BLaER1 treated with 17β-estradiol and CSF1 and Interleukin-3, amounts not matched to agents 10 nM and 100 nM (cell line): ENCODE measurements at regions not wholly inside any gene's neighbourhood (a gene's known extent, or its start where the extent isn't known, plus 50 kb on each side); places are given as distances from the start of the nearest gene placed in this dataset.
"Not testable (repeated sequence)": the region's sequence is repeated elsewhere in the genome, so short reads cannot be mapped to it uniquely, and the experiment has no call there.

Source experiments
- H3K27ac ChIP-seq, 11 experiments: shearing (Covaris generic); formaldehyde crosslinking; 2 replicates each; pipeline ENCODE4 v1.8.1; 2022
- H3K27me3 ChIP-seq, 11 experiments: shearing (Covaris generic); formaldehyde crosslinking; 2 replicates each; pipeline ENCODE4 v1.8.1; 2022
- H3K36me3 ChIP-seq, 11 experiments: shearing (Covaris generic); formaldehyde crosslinking; 2 replicates each; pipeline ENCODE4 v1.8.1; 2022
- H3K4me1 ChIP-seq, 10 experiments: shearing (Covaris generic); formaldehyde crosslinking; 2 replicates each; pipeline ENCODE4 v1.8.1; 2022
- H3K4me2 ChIP-seq, 11 experiments: shearing (Covaris generic); formaldehyde crosslinking; 2 replicates each; pipeline ENCODE4 v1.8.1; 2022
- H3K4me3 ChIP-seq, 10 experiments: shearing (Covaris generic); formaldehyde crosslinking; 2 replicates each; pipeline ENCODE4 v1.8.1; 2022
- H3K9ac ChIP-seq, 11 experiments: shearing (Covaris generic); formaldehyde crosslinking; 2 replicates each; pipeline ENCODE4 v1.8.1; 2022
- H3K9me3 ChIP-seq, 11 experiments: shearing (Covaris generic); formaldehyde crosslinking; replicated peaks in 1 of 11; 2 replicates each; pipeline ENCODE4 v1.8.1; 2022
- H4K20me1 ChIP-seq, 11 experiments: shearing (Covaris generic); formaldehyde crosslinking; 2 replicates each; pipeline ENCODE4 v1.8.1; 2022
- Cebpa-rat ChIP-seq, 11 experiments: shearing (Covaris generic); IDR thresholded peaks; 2 replicates each; pipeline ENCODE4 v1.8.1; 2022

- no peak overlapping the region for H3K4me3 ChIP-seq
- no peaks in the 10 kb centered on the region for H3K27me3 ChIP-seq
- no peaks in the 10 kb centered on the region for H4K20me1 ChIP-seq
- H3K36me3 ChIP-seq: no peaks in the 10 kb centered on the region
- no peaks in the 10 kb centered on the region for H3K4me1 ChIP-seq
- H3K9ac ChIP-seq: no peak overlapping the region
- no peaks in the 10 kb centered on the region for H3K9me3 ChIP-seq
- no peak for TF ChIP-seq Cebpa-rat (IDR thresholded peaks at IDR 0.05)
- H3K4me2 ChIP-seq: no peak overlapping the region
- H3K27ac ChIP-seq: no peak overlapping the region
These were observed 1984.4 kb downstream of the OLFM4 start for GRCh38 chr13:55013051-55013450.

GRCh38 chr13:55029280-55029679, 2000.7 kb downstream of the OLFM4 start:
- Histone ChIP-seq H3K36me3 (peaks cover 0 to 5% (median 0%) of the 10 kb centered on the region in 11 experiments; a peak in 1 of 22 replicates), H3K4me1 (no peaks in the 10 kb centered on the region), H3K4me3 (no peak overlapping the region), H4K20me1 (no peaks in the 10 kb centered on the region), H3K27me3 (no peaks in the 10 kb centered on the region), H3K27ac (no peak overlapping the region), H3K9ac (no peak overlapping the region), H3K9me3 (peaks cover 17 to 25% (median 21%) of the 10 kb centered on the region in 11 experiments), H3K4me2 (no peak overlapping the region)
- peak in 2 of 11 experiments; percentile 18 to 32; a peak in 1 of 22 replicates for TF ChIP-seq Cebpa-rat (IDR thresholded peaks at IDR 0.05)

GRCh38 chr13:55038230-55038629, 2009.6 kb downstream of the OLFM4 start:
- no peak overlapping the region for H3K27ac ChIP-seq
- H3K27me3 ChIP-seq: no peaks in the 10 kb centered on the region
- no peak overlapping the region for H3K4me3 ChIP-seq
- no peaks in the 10 kb centered on the region for H3K9me3 ChIP-seq
- no peak overlapping the region for H3K9ac ChIP-seq
- no peak for TF ChIP-seq Cebpa-rat (IDR thresholded peaks at IDR 0.05)
- H4K20me1 ChIP-seq: peaks cover 0 to 2% (median 0%) of the 10 kb centered on the region in 11 experiments; a peak in 1 of 22 replicates
- H3K4me1 ChIP-seq: 0 out of 20 replicates have a peak, but pooled peaks cover 0 to 4% (median 0%) of the 10 kb centered on the region in 10 experiments
- H3K4me2 ChIP-seq: no peak overlapping the region
- H3K36me3 ChIP-seq: no peaks in the 10 kb centered on the region

GRCh38 chr13:55053891-55054550, 2025.4 kb downstream of the OLFM4 start:
- H3K9ac ChIP-seq: not testable (repeated sequence)

GRCh38 chr13:55055666-55056065, 2027.1 kb downstream of the OLFM4 start:
- H3K4me2 ChIP-seq, H3K9ac ChIP-seq, H3K4me1 ChIP-seq, H3K27me3 ChIP-seq, H3K4me3 ChIP-seq, H3K27ac ChIP-seq, H3K36me3 ChIP-seq, H4K20me1 ChIP-seq: not testable (repeated sequence)
- peaks cover 0 to 16% (median 0%) of the 10 kb centered on the region in 11 experiments; a peak in 2 of 22 replicates for H3K9me3 ChIP-seq

More at GRCh38 chr13:55053891-55054550, 2025.4 kb downstream of the OLFM4 start:
- H3K36me3 ChIP-seq, H3K4me1 ChIP-seq, H3K27me3 ChIP-seq, H3K27ac ChIP-seq, H3K4me2 ChIP-seq, H3K4me3 ChIP-seq, H4K20me1 ChIP-seq: not testable (repeated sequence)
- H3K9me3 ChIP-seq: peaks cover 0 to 16% (median 0%) of the 10 kb centered on the region in 11 experiments; a peak in 2 of 22 replicates

- Histone ChIP-seq H3K27ac (no peak overlapping the region), H3K4me1 (peaks cover 0 to 11% (median 5%) of the 10 kb centered on the region in 10 experiments; a peak in 4 of 20 replicates), H4K20me1 (no peaks in the 10 kb centered on the region), H3K27me3 (no peaks in the 10 kb centered on the region), H3K9ac (no peak overlapping the region), H3K9me3 (0 out of 22 replicates have a peak, but pooled peaks cover 0 to 6% (median 0%) of the 10 kb centered on the region in 11 experiments), H3K4me3 (no peak overlapping the region), H3K36me3 (no peaks in the 10 kb centered on the region), H3K4me2 (no peak overlapping the region)
- TF ChIP-seq Cebpa-rat (IDR thresholded peaks at IDR 0.05): no peak
These were observed 2034.0 kb downstream of the OLFM4 start for GRCh38 chr13:55062662-55063061.

GRCh38 chr13:55067946-55068345, 2039.3 kb downstream of the OLFM4 start:
- H3K4me1 ChIP-seq: no peaks in the 10 kb centered on the region
- no peak overlapping the region for H3K27ac ChIP-seq
- H3K4me3 ChIP-seq: no peak overlapping the region
- no peak overlapping the region for H3K9ac ChIP-seq
- no peaks in the 10 kb centered on the region for H4K20me1 ChIP-seq
- H3K27me3 ChIP-seq: no peaks in the 10 kb centered on the region
- H3K4me2 ChIP-seq: no peak overlapping the region
- no peaks in the 10 kb centered on the region for H3K9me3 ChIP-seq
- H3K36me3 ChIP-seq: no peaks in the 10 kb centered on the region
- no peak for TF ChIP-seq Cebpa-rat (IDR thresholded peaks at IDR 0.05)

GRCh38 chr13:55069746-55070145, 2041.1 kb downstream of the OLFM4 start:
- no peak overlapping the region for H3K4me3 ChIP-seq
- H3K4me1 ChIP-seq: no peaks in the 10 kb centered on the region
- no peaks in the 10 kb centered on the region for H3K36me3 ChIP-seq
- no peaks in the 10 kb centered on the region for H3K9me3 ChIP-seq
- H4K20me1 ChIP-seq: no peaks in the 10 kb centered on the region
- no peak for TF ChIP-seq Cebpa-rat (IDR thresholded peaks at IDR 0.05)
- no peaks in the 10 kb centered on the region for H3K27me3 ChIP-seq
- no peak overlapping the region for H3K9ac ChIP-seq
- no peak overlapping the region for H3K27ac ChIP-seq
- no peak overlapping the region for H3K4me2 ChIP-seq

- Histone ChIP-seq H3K4me2 (no peak overlapping the region), H4K20me1 (no peaks in the 10 kb centered on the region), H3K27ac (no peak overlapping the region), H3K4me3 (no peak overlapping the region), H3K9me3 (no peaks in the 10 kb centered on the region), H3K27me3 (no peaks in the 10 kb centered on the region), H3K4me1 (no peaks in the 10 kb centered on the region), H3K9ac (no peak overlapping the region), H3K36me3 (no peaks in the 10 kb centered on the region)
- no peak for TF ChIP-seq Cebpa-rat (IDR thresholded peaks at IDR 0.05)
These were observed 2044.4 kb downstream of the OLFM4 start for GRCh38 chr13:55073000-55073399.

GRCh38 chr13:55084630-55085029, 2056.0 kb downstream of the OLFM4 start:
- no peak overlapping the region for H3K4me2 ChIP-seq
- H3K4me1 ChIP-seq: peaks cover 0 to 9% (median 0%) of the 10 kb centered on the region in 10 experiments; a peak in 2 of 20 replicates
- no peak overlapping the region for H3K4me3 ChIP-seq
- H4K20me1 ChIP-seq: no peaks in the 10 kb centered on the region
- no peaks in the 10 kb centered on the region for H3K9me3 ChIP-seq
- no peak overlapping the region for H3K27ac ChIP-seq
- H3K27me3 ChIP-seq: no peaks in the 10 kb centered on the region
- no peaks in the 10 kb centered on the region for H3K36me3 ChIP-seq
- peak in 3 of 11 experiments; percentile 9 to 64 (median 48); a peak in 2 of 22 replicates for TF ChIP-seq Cebpa-rat (IDR thresholded peaks at IDR 0.05)
- H3K9ac ChIP-seq: no peak overlapping the region
